ENCODE measurements at regions not wholly inside any gene's neighbourhood (a gene's known extent, or its start where the extent isn't known, plus 50 kb on each side); places are given as distances from the start of the nearest gene placed in this dataset.

DNA sequence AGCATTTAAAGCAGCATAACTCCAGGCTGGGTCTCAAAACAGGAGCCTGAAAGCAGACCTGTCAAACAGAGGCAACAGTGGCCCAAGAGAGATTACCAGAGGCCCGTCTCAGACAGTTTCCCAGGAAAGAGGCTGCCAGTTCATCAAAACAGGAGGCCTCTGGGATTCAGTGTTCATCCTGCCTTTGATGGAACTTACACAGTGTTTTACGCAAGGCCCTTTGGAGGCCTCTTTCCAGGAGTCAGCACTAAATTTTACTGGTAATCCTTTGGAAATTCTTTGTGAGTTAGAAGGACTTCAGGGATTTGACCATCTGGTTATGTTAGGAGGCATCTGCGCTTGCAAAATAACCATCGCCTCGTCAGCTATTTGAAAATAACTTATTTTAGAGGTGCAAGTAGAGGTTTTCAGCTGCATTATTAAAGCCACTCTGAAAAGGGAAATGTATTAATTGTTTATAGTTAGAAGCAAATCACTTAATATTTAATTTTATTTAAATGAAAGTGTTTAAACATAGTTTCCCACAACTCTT lies 501.2 kb upstream of the COBL start:
- TF ChIP-seq POLR2AphosphoS5 (IDR thresholded peaks at IDR 0.05) (no peak), POLR2A (IDR thresholded peaks at IDR 0.05) (no peak)
- TF ChIP-seq, protein P1, sequence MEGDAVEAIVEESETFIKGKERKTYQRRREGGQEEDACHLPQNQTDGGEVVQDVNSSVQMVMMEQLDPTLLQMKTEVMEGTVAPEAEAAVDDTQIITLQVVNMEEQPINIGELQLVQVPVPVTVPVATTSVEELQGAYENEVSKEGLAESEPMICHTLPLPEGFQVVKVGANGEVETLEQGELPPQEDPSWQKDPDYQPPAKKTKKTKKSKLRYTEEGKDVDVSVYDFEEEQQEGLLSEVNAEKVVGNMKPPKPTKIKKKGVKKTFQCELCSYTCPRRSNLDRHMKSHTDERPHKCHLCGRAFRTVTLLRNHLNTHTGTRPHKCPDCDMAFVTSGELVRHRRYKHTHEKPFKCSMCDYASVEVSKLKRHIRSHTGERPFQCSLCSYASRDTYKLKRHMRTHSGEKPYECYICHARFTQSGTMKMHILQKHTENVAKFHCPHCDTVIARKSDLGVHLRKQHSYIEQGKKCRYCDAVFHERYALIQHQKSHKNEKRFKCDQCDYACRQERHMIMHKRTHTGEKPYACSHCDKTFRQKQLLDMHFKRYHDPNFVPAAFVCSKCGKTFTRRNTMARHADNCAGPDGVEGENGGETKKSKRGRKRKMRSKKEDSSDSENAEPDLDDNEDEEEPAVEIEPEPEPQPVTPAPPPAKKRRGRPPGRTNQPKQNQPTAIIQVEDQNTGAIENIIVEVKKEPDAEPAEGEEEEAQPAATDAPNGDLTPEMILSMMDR (IDR thresholded peaks at IDR 0.05), result no peak
